T-cell (primary cell): ENCODE measurements at regions not wholly inside any gene's neighbourhood (a gene's known extent, or its start where the extent isn't known, plus 50 kb on each side); places are given as distances from the start of the nearest gene placed in this dataset.

ENCODE experiments used
- ATAC-seq, 4 experiments: fragments of 200-7000 bp in 3 of 4; fragments of 150-1000 bp in 1 of 4; cut with Tn5 transposase; replicated peaks in 1 of 4; 1 replicate in 3 of 4; 2 replicates in 1 of 4; pipeline ENCODE4 v1.10.0; 2021; ENCODE audit warnings: moderate library complexity in 3 of 4, mild to moderate bottlenecking in 2 of 4, moderate number of reproducible peaks in 1 of 4
- CTCF ChIA-PET, 2 donors: fragments of 300-600 bp; sonication (Branson Sonifier 250); formaldehyde crosslinking; loops; one replicate each; lab custom pipeline; 2022; ENCODE audit warnings: antibody characterized with exemption in 2 of 2; lab: Charles Lee
- POLR2A ChIA-PET, 2 donors: fragments of 300-600 bp; sonication (Branson Sonifier 250); formaldehyde crosslinking; loops; one replicate each; lab custom pipeline; 2022; ENCODE audit warnings: antibody characterized with exemption in 2 of 2; lab: Charles Lee
- DNase-seq, 35 experiments: peaks; one replicate each; pipeline versions ENCODE4 v3.0.0 to v3.0.0-alpha.2; 2013 to 2023
- H3K27ac ChIP-seq: one replicate; pipeline ENCODE4 v1.5.1; 2013; ENCODE audit warnings: low read length
- H3K27me3 ChIP-seq, 2 experiments: replicated peaks in 1 of 2; 1 replicate in 1 of 2; 2 replicates in 1 of 2; pipeline versions ENCODE4 v1.6.1 to v1.7.0; 2013; ENCODE audit warnings: low read length in 1 of 2, mixed read lengths in 1 of 2; ENCODE audit not compliant: control insufficient read depth in 2 of 2, insufficient read depth in 2 of 2; ENCODE audit errors: extremely low read depth in 1 of 2
- H3K36me3 ChIP-seq, 2 donors: 1 replicate in 1 of 2; 2 replicates in 1 of 2; pipeline versions ENCODE4 v1.6.1 to v1.7.0; 2013; ENCODE audit warnings: low read length in 1 of 2; ENCODE audit not compliant: control insufficient read depth in 2 of 2, insufficient read depth in 1 of 2; ENCODE audit errors: extremely low read depth in 1 of 2
- H3K4me1 ChIP-seq, 2 experiments: 1 replicate in 1 of 2; 2 replicates in 1 of 2; pipeline versions ENCODE4 v1.6.1 to v1.7.0; 2013; ENCODE audit warnings: low read length in 2 of 2, mixed read lengths in 1 of 2; ENCODE audit not compliant: insufficient read depth in 2 of 2, control insufficient read depth in 1 of 2; ENCODE audit errors: extremely low read depth in 1 of 2
- H3K4me3 ChIP-seq, 2 donors: 1 replicate in 1 of 2; 2 replicates in 1 of 2; pipeline versions ENCODE4 v1.5.1 to v1.7.0; 2013; ENCODE audit warnings: mild to moderate bottlenecking in 2 of 2, low read length in 1 of 2, moderate library complexity in 1 of 2; ENCODE audit not compliant: control insufficient read depth in 1 of 2; ENCODE audit errors: extremely low read depth in 1 of 2
- H3K9me3 ChIP-seq: 2 replicates; pipeline ENCODE4 v1.7.0; 2013
- H3K27ac Mint-ChIP-seq, 2 donors: one replicate each; pipeline ENCODE4 v1.8.0; 2020 to 2021; ENCODE audit warnings: mild to moderate bottlenecking in 2 of 2, mixed read lengths in 2 of 2
- H3K27me3 Mint-ChIP-seq, 2 donors: one replicate each; pipeline ENCODE4 v1.8.0; 2021 to 2022; ENCODE audit warnings: mixed read lengths in 2 of 2
- H3K36me3 Mint-ChIP-seq: one replicate; pipeline ENCODE4 v1.8.0; 2021; ENCODE audit warnings: mixed read lengths
- H3K4me1 Mint-ChIP-seq, 3 donors: one replicate each; pipeline ENCODE4 v1.8.0; 2020 to 2022; ENCODE audit warnings: mixed read lengths in 3 of 3, mild to moderate bottlenecking in 1 of 3
- H3K4me3 Mint-ChIP-seq, 3 donors: one replicate each; pipeline ENCODE4 v1.8.0; 2020 to 2022; ENCODE audit warnings: mild to moderate bottlenecking in 3 of 3, mixed read lengths in 3 of 3, moderate library complexity in 3 of 3
- H3K9me3 Mint-ChIP-seq, 3 donors: one replicate each; pipeline ENCODE4 v1.8.0; 2020 to 2022; ENCODE audit warnings: mixed read lengths in 3 of 3
- WGBS: methylation state at CpG from one replicate; pipeline ENCODE4 v1.1.5; 2013; ENCODE audit warnings: missing lambda C conversion rate; ENCODE audit not compliant: insufficient coverage; 5-methylcytosine and 5-hydroxymethylcytosine counted together

GRCh38 chr21:28632755-28633408, 359.8 kb downstream of the LTN1 start:
- CTCF ChIA-PET, result no interaction called here
- ATAC-seq, result no peak
- no peaks in the 10 kb centered on the region for H3K36me3 ChIP-seq

GRCh38 chr21:28627691-28628090, 365.0 kb downstream of the LTN1 start:
- H3K4me3 Mint-ChIP-seq, result no peak overlapping the region
- H3K27me3 Mint-ChIP-seq, result no peaks in the 10 kb centered on the region
- Histone ChIP-seq H3K27ac (no peak overlapping the region), H3K36me3 (peaks cover 0 to 4% of the 10 kb centered on the region in 2 donors), H3K27me3 (no peaks in the 10 kb centered on the region), H3K4me3 (no peak overlapping the region), H3K9me3 (no peaks in the 10 kb centered on the region), H3K4me1 (no peaks in the 10 kb centered on the region)
- H3K9me3 Mint-ChIP-seq, result peaks cover 0 to 3% (median 0%) of the 10 kb centered on the region in 3 donors
- H3K36me3 Mint-ChIP-seq, result peaks cover 24% of the 10 kb centered on the region
- peaks cover 0 to 11% (median 7%) of the 10 kb centered on the region in 3 donors for H3K4me1 Mint-ChIP-seq
- DNase-seq (no peak), ATAC-seq (no peak)
- H3K27ac Mint-ChIP-seq, result peak overlapping the region in 1 of 2 donors; percentile 16
- ChIA-PET CTCF (interaction anchor here in 1 of 2 donors (0.7 kb wide), 1 partner anchor 19 kb away, joined by 4 read pairs; no protein-coding TSS in a partner anchor), POLR2A (no interaction called here)

More at GRCh38 chr21:28632755-28633408, 359.8 kb downstream of the LTN1 start:
- WGBS, result 90% methylated on average over 2 of the region's 3 CpGs
- peaks cover 0 to 10% (median 1%) of the 10 kb centered on the region in 3 donors for H3K4me1 Mint-ChIP-seq
- no peak overlapping the region for H3K27ac ChIP-seq
- H3K27me3 Mint-ChIP-seq, result no peaks in the 10 kb centered on the region
- H3K9me3 ChIP-seq, result no peaks in the 10 kb centered on the region
- no peaks in the 10 kb centered on the region for H3K36me3 Mint-ChIP-seq
- POLR2A ChIA-PET, result interaction anchor here in 1 of 2 donors (0.7 kb wide), 1 partner anchor 261 kb away, joined by 3 read pairs; no protein-coding TSS in a partner anchor
- H3K27me3 ChIP-seq, result no peaks in the 10 kb centered on the region
- no peak overlapping the region for H3K4me3 ChIP-seq
- H3K9me3 Mint-ChIP-seq, result no peaks in the 10 kb centered on the region
- no peak overlapping the region for H3K27ac Mint-ChIP-seq
- no peak overlapping the region for H3K4me3 Mint-ChIP-seq
- no peak for DNase-seq
- no peaks in the 10 kb centered on the region for H3K4me1 ChIP-seq

GRCh38 chr21:28627261-28627660, 365.4 kb downstream of the LTN1 start:
- Mint-ChIP-seq H3K27me3 (no peaks in the 10 kb centered on the region), H3K9me3 (peaks cover 0 to 3% (median 0%) of the 10 kb centered on the region in 3 donors), H3K27ac (no peak overlapping the region), H3K36me3 (peaks cover 28% of the 10 kb centered on the region), H3K4me3 (no peak overlapping the region), H3K4me1 (peaks cover 0 to 10% (median 7%) of the 10 kb centered on the region in 3 donors)
- DNase-seq (no peak), ATAC-seq (no peak)
- Histone ChIP-seq H3K27ac (no peak overlapping the region), H3K36me3 (peaks cover 0 to 4% of the 10 kb centered on the region in 2 donors), H3K4me1 (no peaks in the 10 kb centered on the region), H3K4me3 (no peak overlapping the region), H3K9me3 (no peaks in the 10 kb centered on the region), H3K27me3 (no peaks in the 10 kb centered on the region)
- POLR2A ChIA-PET, result no interaction called here
- CTCF ChIA-PET, result no interaction called here
- no CpG with 5 or more reads among the region's 3 CpGs for WGBS

- H3K4me1 Mint-ChIP-seq, result peaks cover 0 to 10% (median 7%) of the 10 kb centered on the region in 3 donors
- no peak overlapping the region for H3K4me3 Mint-ChIP-seq
- Histone ChIP-seq H3K9me3 (no peaks in the 10 kb centered on the region), H3K27me3 (no peaks in the 10 kb centered on the region), H3K4me1 (no peaks in the 10 kb centered on the region), H3K4me3 (no peak overlapping the region), H3K36me3 (peaks cover 0 to 4% of the 10 kb centered on the region in 2 donors), H3K27ac (no peak overlapping the region)
- peaks cover 41% of the 10 kb centered on the region for H3K36me3 Mint-ChIP-seq
- DNase-seq, result no peak
- ATAC-seq, result no peak
- WGBS, result 100% methylated on average over 1 of the region's 1 CpG
- ChIA-PET CTCF (interaction anchor here in 1 of 2 donors (0.8 kb wide), 1 partner anchor 10 kb away, joined by 3 read pairs; no protein-coding TSS in a partner anchor), POLR2A (no interaction called here)
- peaks cover 0 to 3% (median 0%) of the 10 kb centered on the region in 3 donors for H3K9me3 Mint-ChIP-seq
- H3K27me3 Mint-ChIP-seq, result no peaks in the 10 kb centered on the region
- H3K27ac Mint-ChIP-seq, result no peak overlapping the region
Measured at GRCh38 chr21:28624626-28625025, 368.1 kb downstream of the LTN1 start.

GRCh38 chr21:28617300-28617699, 375.4 kb downstream of the LTN1 start:
- Histone ChIP-seq H3K4me1 (no peaks in the 10 kb centered on the region), H3K27me3 (no peaks in the 10 kb centered on the region), H3K27ac (no peak overlapping the region), H3K4me3 (no peak overlapping the region), H3K9me3 (no peaks in the 10 kb centered on the region), H3K36me3 (no peaks in the 10 kb centered on the region)
- H3K9me3 Mint-ChIP-seq, result peaks cover 0 to 1% (median under 1%) of the 10 kb centered on the region in 3 donors
- H3K4me3 Mint-ChIP-seq, result no peak overlapping the region
- H3K27ac Mint-ChIP-seq, result no peak overlapping the region
- no peaks in the 10 kb centered on the region for H3K27me3 Mint-ChIP-seq
- H3K4me1 Mint-ChIP-seq, result no peaks in the 10 kb centered on the region
- peaks cover 16% of the 10 kb centered on the region for H3K36me3 Mint-ChIP-seq
- no peak for DNase-seq
- ChIA-PET CTCF (no interaction called here), POLR2A (interaction anchor here in 1 of 2 donors (0.7 kb wide), 1 partner anchor 67 kb away, joined by 5 read pairs; no protein-coding TSS in a partner anchor)
- ATAC-seq, result no peak
- no CpG with 5 or more reads among the region's 1 CpG for WGBS

GRCh38 chr21:28615276-28615675, 377.4 kb downstream of the LTN1 start:
- Histone ChIP-seq H3K4me3 (no peak overlapping the region), H3K27me3 (no peaks in the 10 kb centered on the region), H3K9me3 (no peaks in the 10 kb centered on the region), H3K36me3 (no peaks in the 10 kb centered on the region), H3K27ac (no peak overlapping the region), H3K4me1 (no peaks in the 10 kb centered on the region)
- Mint-ChIP-seq H3K27ac (no peak overlapping the region), H3K4me1 (no peaks in the 10 kb centered on the region), H3K36me3 (peaks cover 15% of the 10 kb centered on the region), H3K4me3 (no peak overlapping the region), H3K27me3 (no peaks in the 10 kb centered on the region), H3K9me3 (peaks cover 3 to 4% (median 3%) of the 10 kb centered on the region in 3 donors)
- POLR2A ChIA-PET, result no interaction called here
- no peak for ATAC-seq
- WGBS, result no CpG with 5 or more reads among the region's 3 CpGs
- DNase-seq, result no peak
- CTCF ChIA-PET, result no interaction called here
